H9 (cell line): ENCODE measurements at regions not wholly inside any gene's neighbourhood (a gene's known extent, or its start where the extent isn't known, plus 50 kb on each side); places are given as distances from the start of the nearest gene placed in this dataset.

Experiments
- DNase-seq: peaks from one replicate; pipeline ENCODE4 v3.0.0-alpha.2; 2017
- H2AFZ ChIP-seq: one replicate; pipeline ENCODE4 v1.6.1; 2013; ENCODE audit warnings: mild to moderate bottlenecking, low read length, control low read depth, moderate library complexity
- H2AK5ac ChIP-seq: 2 replicates; pipeline ENCODE4 v1.6.1; 2013; ENCODE audit warnings: low read length, control low read depth, mixed read lengths; ENCODE audit not compliant: insufficient read length
- H2BK120ac ChIP-seq: one replicate; pipeline ENCODE4 v1.6.1; 2013; ENCODE audit warnings: low read depth, mild to moderate bottlenecking, low read length, control low read depth, inconsistent platforms; ENCODE audit not compliant: poor library complexity, severe bottlenecking
- H2BK12ac ChIP-seq: 2 replicates; pipeline ENCODE4 v1.6.1; 2013; ENCODE audit warnings: low read length, control low read depth, mixed read lengths, low read depth; ENCODE audit not compliant: insufficient read length
- H2BK15ac ChIP-seq: 2 replicates; pipeline ENCODE4 v1.6.1; 2013; ENCODE audit warnings: low read depth, low read length, control low read depth
- H2BK20ac ChIP-seq: one replicate; pipeline ENCODE4 v1.6.1; 2013; ENCODE audit warnings: low read depth, mild to moderate bottlenecking, low read length, control low read depth, inconsistent platforms; ENCODE audit not compliant: poor library complexity, severe bottlenecking
- H2BK5ac ChIP-seq: 2 replicates; pipeline ENCODE4 v1.6.1; 2013; ENCODE audit warnings: low read length, control low read depth, mixed read lengths; ENCODE audit not compliant: insufficient read length
- H3K14ac ChIP-seq: 2 replicates; pipeline ENCODE4 v1.6.1; 2013; ENCODE audit warnings: low read length, control low read depth; ENCODE audit not compliant: insufficient read depth
- H3K18ac ChIP-seq: 2 replicates; pipeline ENCODE4 v1.6.1; 2013; ENCODE audit warnings: low read depth, mild to moderate bottlenecking, mixed read lengths, low read length, control low read depth; ENCODE audit not compliant: insufficient read length
- H3K23ac ChIP-seq: 2 replicates; pipeline ENCODE4 v1.6.1; 2013; ENCODE audit warnings: low read length, control low read depth, mixed read lengths, low read depth; ENCODE audit not compliant: insufficient read length
- H3K23me2 ChIP-seq: 2 replicates; pipeline ENCODE4 v1.6.1; 2013; ENCODE audit warnings: low read depth, mild to moderate bottlenecking, mixed read lengths, low read length, control low read depth; ENCODE audit not compliant: insufficient read length, poor library complexity, severe bottlenecking
- H3K27ac ChIP-seq: 2 replicates; pipeline ENCODE4 v1.5.1; 2013; ENCODE audit warnings: low read length, control low read depth, mixed read lengths, low read depth; ENCODE audit not compliant: insufficient read length
- H3K27me3 ChIP-seq: 2 replicates; pipeline ENCODE4 v1.6.1; 2013; ENCODE audit warnings: low read length, control low read depth, inconsistent platforms; ENCODE audit not compliant: insufficient read depth
- H3K4ac ChIP-seq: 2 replicates; pipeline ENCODE4 v1.6.1; 2013; ENCODE audit warnings: low read depth, mild to moderate bottlenecking, control low read depth, inconsistent platforms, low read length, moderate library complexity
- H3K4me1 ChIP-seq: 2 replicates; pipeline ENCODE4 v1.6.1; 2013; ENCODE audit warnings: low read length, control low read depth, inconsistent platforms; ENCODE audit not compliant: insufficient read depth
- H3K4me2 ChIP-seq: 2 replicates; pipeline ENCODE4 v1.6.1; 2013; ENCODE audit warnings: low read length, control low read depth, mixed read lengths; ENCODE audit not compliant: insufficient read length, insufficient read depth
- H3K56ac ChIP-seq: 2 replicates; pipeline ENCODE4 v1.6.1; 2013; ENCODE audit warnings: low read depth, mild to moderate bottlenecking, mixed read lengths, low read length, control low read depth; ENCODE audit not compliant: insufficient read length
- H3K79me1 ChIP-seq: 2 replicates; pipeline ENCODE4 v1.6.1; 2013; ENCODE audit warnings: low read depth, mild to moderate bottlenecking, moderate library complexity, low read length, control low read depth, inconsistent platforms; ENCODE audit not compliant: insufficient read depth, poor library complexity, severe bottlenecking
- H3K79me2 ChIP-seq: 2 replicates; pipeline ENCODE4 v1.6.1; 2013; ENCODE audit warnings: low read length, control low read depth, inconsistent platforms; ENCODE audit not compliant: insufficient read depth
- H3K9ac ChIP-seq: 2 replicates; pipeline ENCODE4 v1.6.1; 2013; ENCODE audit warnings: low read length, control low read depth, mixed read lengths; ENCODE audit not compliant: insufficient read length; ENCODE audit errors: extremely low read depth
- H3K9me3 ChIP-seq: one replicate; pipeline ENCODE4 v1.6.1; 2013; ENCODE audit warnings: low read depth, low read length, inconsistent platforms; ENCODE audit not compliant: control insufficient read depth
- H3T11ph ChIP-seq: one replicate; pipeline ENCODE4 v1.6.1; 2013; ENCODE audit warnings: mild to moderate bottlenecking, low read length, control low read depth, inconsistent platforms
- H4K20me1 ChIP-seq: one replicate; pipeline ENCODE4 v1.6.1; 2013; ENCODE audit not compliant: control insufficient read depth, insufficient read length, insufficient read depth
- H4K5ac ChIP-seq: 2 replicates; pipeline ENCODE4 v1.6.1; 2013; ENCODE audit warnings: low read depth, mild to moderate bottlenecking, mixed read lengths, low read length, control low read depth; ENCODE audit not compliant: insufficient read length
- H4K8ac ChIP-seq: replicated peaks from 2 replicates; pipeline ENCODE4 v1.6.1; 2013; ENCODE audit warnings: low read length, control low read depth, mixed read lengths, low read depth; ENCODE audit not compliant: insufficient read length
- H4K91ac ChIP-seq: 2 replicates; pipeline ENCODE4 v1.6.1; 2013; ENCODE audit warnings: low read depth, mild to moderate bottlenecking, moderate library complexity, mixed read lengths, low read length, control low read depth; ENCODE audit not compliant: insufficient read length
- H3K27ac Mint-ChIP-seq, 3 experiments: 2 replicates in 2 of 3; 3 replicates in 1 of 3; pipeline ENCODE4 v1.8.0; 2020 to 2021; ENCODE audit warnings: mixed read lengths in 3 of 3, mild to moderate bottlenecking in 1 of 3, moderate library complexity in 1 of 3
- H3K27me3 Mint-ChIP-seq: 2 replicates; pipeline ENCODE4 v1.8.0; 2021; ENCODE audit warnings: low read depth, mild to moderate bottlenecking, moderate library complexity, mixed read lengths
- H3K36me3 Mint-ChIP-seq, 3 experiments: 2 replicates in 2 of 3; 3 replicates in 1 of 3; pipeline ENCODE4 v1.8.0; 2020 to 2021; ENCODE audit warnings: low read depth in 3 of 3, mixed read lengths in 3 of 3; ENCODE audit not compliant: insufficient read depth in 1 of 3
- H3K4me1 Mint-ChIP-seq, 2 experiments: 2 replicates each; pipeline ENCODE4 v1.8.0; 2020; ENCODE audit warnings: mixed read lengths in 2 of 2
- H3K4me3 Mint-ChIP-seq, 2 experiments: 2 replicates in 1 of 2; 3 replicates in 1 of 2; pipeline ENCODE4 v1.8.0; 2020 to 2021; ENCODE audit warnings: mild to moderate bottlenecking in 2 of 2, mixed read lengths in 2 of 2, moderate library complexity in 1 of 2
- H3K9me3 Mint-ChIP-seq, 2 experiments: 2 replicates in 1 of 2; 3 replicates in 1 of 2; pipeline ENCODE4 v1.8.0; 2020; ENCODE audit warnings: mild to moderate bottlenecking in 2 of 2, mixed read lengths in 2 of 2, moderate library complexity in 1 of 2
- WGBS: extraction: QIAGEN DNeasy Blood & Tissue Kit; methylation state at CpG from one replicate; pipeline ENCODE4 v1.1.7; 2013; ENCODE audit warnings: missing lambda C conversion rate, low lambda C conversion rate, mixed read lengths; ENCODE audit not compliant: insufficient read length; ENCODE audit errors: extremely low coverage; 5-methylcytosine and 5-hydroxymethylcytosine counted together
- TF ChIP-seq, protein P1 (sequence below): fragments of 200-600 bp; sonication (generic); conservative IDR thresholded peaks from 3 replicates; pipeline ENCODE4 v1.8.0; 2021; ENCODE audit warnings: antibody characterized with exemption, mild to moderate bottlenecking

DNA sequence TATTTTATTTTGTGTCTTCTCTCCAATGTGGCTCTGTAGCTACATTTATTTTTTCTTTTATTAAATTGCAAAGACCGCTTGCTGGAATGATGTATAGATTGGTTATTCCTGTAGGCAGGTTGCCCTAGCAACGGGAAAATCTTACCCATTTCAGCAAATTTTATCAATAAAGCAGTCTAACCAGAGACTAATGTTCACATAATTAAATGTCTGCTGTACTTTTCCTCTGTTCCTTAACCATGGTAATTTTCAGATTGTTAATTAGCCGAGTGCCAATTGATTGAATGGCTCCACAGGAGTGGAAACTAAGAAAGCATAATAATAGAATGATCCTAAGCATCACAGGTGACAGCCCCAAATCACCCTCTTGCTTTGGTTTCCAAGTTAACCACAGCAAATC lies 134.8 kb downstream of the BASP1 start:
- H2AK5ac ChIP-seq = no peak overlapping the region
- no peak overlapping the region for H4K5ac ChIP-seq
- H2AFZ ChIP-seq = no peak overlapping the region
- no peak overlapping the region for H3K9ac ChIP-seq
- peaks cover 3% of the 10 kb centered on the region; the same call in 1 of the 2 replicates for H3K4me1 ChIP-seq
- no peak overlapping the region for H2BK15ac ChIP-seq
- H3K23me2 ChIP-seq = no peaks in the 10 kb centered on the region
- no peaks in the 10 kb centered on the region; a peak in 3 of 7 replicates for H3K36me3 Mint-ChIP-seq
- H3K4ac ChIP-seq = no peak overlapping the region
- H2BK12ac ChIP-seq = no peak overlapping the region
- H3K14ac ChIP-seq = no peak overlapping the region
- no peak overlapping the region for H4K8ac ChIP-seq
- peak overlapping the region in 2 of 3 experiments; percentile 84 to 94; a peak in 4 of 7 replicates for H3K27ac Mint-ChIP-seq
- DNase-seq = no peak
- TF ChIP-seq, protein P1, sequence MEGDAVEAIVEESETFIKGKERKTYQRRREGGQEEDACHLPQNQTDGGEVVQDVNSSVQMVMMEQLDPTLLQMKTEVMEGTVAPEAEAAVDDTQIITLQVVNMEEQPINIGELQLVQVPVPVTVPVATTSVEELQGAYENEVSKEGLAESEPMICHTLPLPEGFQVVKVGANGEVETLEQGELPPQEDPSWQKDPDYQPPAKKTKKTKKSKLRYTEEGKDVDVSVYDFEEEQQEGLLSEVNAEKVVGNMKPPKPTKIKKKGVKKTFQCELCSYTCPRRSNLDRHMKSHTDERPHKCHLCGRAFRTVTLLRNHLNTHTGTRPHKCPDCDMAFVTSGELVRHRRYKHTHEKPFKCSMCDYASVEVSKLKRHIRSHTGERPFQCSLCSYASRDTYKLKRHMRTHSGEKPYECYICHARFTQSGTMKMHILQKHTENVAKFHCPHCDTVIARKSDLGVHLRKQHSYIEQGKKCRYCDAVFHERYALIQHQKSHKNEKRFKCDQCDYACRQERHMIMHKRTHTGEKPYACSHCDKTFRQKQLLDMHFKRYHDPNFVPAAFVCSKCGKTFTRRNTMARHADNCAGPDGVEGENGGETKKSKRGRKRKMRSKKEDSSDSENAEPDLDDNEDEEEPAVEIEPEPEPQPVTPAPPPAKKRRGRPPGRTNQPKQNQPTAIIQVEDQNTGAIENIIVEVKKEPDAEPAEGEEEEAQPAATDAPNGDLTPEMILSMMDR = no peak
- no peak overlapping the region for H2BK20ac ChIP-seq
- H2BK120ac ChIP-seq = no peak overlapping the region
- H3K18ac ChIP-seq = no peak overlapping the region
- WGBS = no CpG with 5 or more reads among the region's 3 CpGs
- H3K79me2 ChIP-seq = no peaks in the 10 kb centered on the region
- no peak overlapping the region for H3T11ph ChIP-seq
- no peaks in the 10 kb centered on the region for H3K79me1 ChIP-seq
- no peaks in the 10 kb centered on the region for H3K27me3 Mint-ChIP-seq
- H3K27ac ChIP-seq = no peak overlapping the region
- H4K91ac ChIP-seq = no peak overlapping the region
- peaks cover 21 to 22% of the 10 kb centered on the region in 2 experiments for H3K4me1 Mint-ChIP-seq
- H4K20me1 ChIP-seq = no peaks in the 10 kb centered on the region
- H3K23ac ChIP-seq = no peak overlapping the region
- H3K4me3 Mint-ChIP-seq = no peak overlapping the region
- H3K56ac ChIP-seq = no peak overlapping the region
- no peak overlapping the region for H3K4me2 ChIP-seq
- no peaks in the 10 kb centered on the region for H3K9me3 ChIP-seq
- peaks cover 0 to 1% of the 10 kb centered on the region in 2 experiments; a peak in 3 of 5 replicates for H3K9me3 Mint-ChIP-seq
- no peaks in the 10 kb centered on the region for H3K27me3 ChIP-seq
- H2BK5ac ChIP-seq = no peak overlapping the region
